Stimulated activated naive B cell treated with anti-CD40 and anti-IgM and Interleukin-4, amounts not matched to agents 10 μg/mL and 1 μg/mL and 100 μg/mL, for 72 hours (primary cell): ENCODE measurements at regions not wholly inside any gene's neighbourhood (a gene's known extent, or its start where the extent isn't known, plus 50 kb on each side); places are given as distances from the start of the nearest gene placed in this dataset.

Experiments
- ATAC-seq, 2 donors: fragments of 150-1000 bp; cut with Tn5 transposase; replicated peaks; 2 replicates each; pipeline ENCODE4 v1.10.0; 2021; ENCODE audit warnings: moderate library complexity in 1 of 2
- DNase-seq: peaks from one replicate; pipeline ENCODE4 v3.0.0; 2021
- H3K27ac Mint-ChIP-seq: one replicate; pipeline ENCODE4 v1.8.0; 2022; ENCODE audit warnings: mild to moderate bottlenecking, mixed read lengths
- H3K27me3 Mint-ChIP-seq, 2 donors: one replicate each; pipeline ENCODE4 v1.8.0; 2022; ENCODE audit warnings: mixed read lengths in 2 of 2
- H3K36me3 Mint-ChIP-seq, 2 donors: one replicate each; pipeline ENCODE4 v1.8.0; 2022; ENCODE audit warnings: mixed read lengths in 2 of 2, mild to moderate bottlenecking in 1 of 2
- H3K4me1 Mint-ChIP-seq, 2 donors: one replicate each; pipeline ENCODE4 v1.8.0; 2022; ENCODE audit warnings: mixed read lengths in 2 of 2, mild to moderate bottlenecking in 1 of 2
- H3K4me3 Mint-ChIP-seq, 2 donors: one replicate each; pipeline ENCODE4 v1.8.0; 2022; ENCODE audit warnings: mild to moderate bottlenecking in 2 of 2, mixed read lengths in 2 of 2, moderate library complexity in 1 of 2
- H3K9me3 Mint-ChIP-seq, 2 donors: one replicate each; pipeline ENCODE4 v1.8.0; 2022; ENCODE audit warnings: mixed read lengths in 2 of 2, mild to moderate bottlenecking in 1 of 2

GRCh38 chr5:125612181-125612721, 811.0 kb upstream of the GRAMD2B start:
- Mint-ChIP-seq H3K27ac (no peak overlapping the region), H3K4me3 (no peak overlapping the region), H3K4me1 (no peaks in the 10 kb centered on the region), H3K27me3 (peaks cover 0 to 16% of the 10 kb centered on the region in 2 donors), H3K9me3 (peaks cover 0 to 1% of the 10 kb centered on the region in 2 donors), H3K36me3 (no peaks in the 10 kb centered on the region)
- ATAC-seq (no peak), DNase-seq (no peak)

DNA sequence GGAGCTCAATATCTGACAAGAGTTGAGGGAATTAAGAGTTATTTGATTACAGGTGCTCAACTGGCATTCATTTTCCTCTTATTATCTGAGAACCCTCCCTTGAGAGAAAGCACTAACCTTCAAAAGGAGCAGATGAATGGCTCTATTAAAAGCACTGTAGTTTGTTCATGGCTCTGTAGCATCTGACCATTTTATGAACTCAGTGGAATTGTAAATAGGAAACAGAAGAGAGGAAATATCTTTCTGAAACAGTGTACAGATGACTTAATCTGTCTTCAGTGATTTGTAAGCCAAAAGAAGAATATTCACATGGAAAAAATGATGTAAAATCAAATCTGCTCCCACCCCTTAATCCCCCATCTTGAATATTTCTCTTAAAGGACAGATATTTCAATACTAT, 810.4 kb upstream of the GRAMD2B start:
- H3K4me1 Mint-ChIP-seq = no peaks in the 10 kb centered on the region
- H3K36me3 Mint-ChIP-seq = no peaks in the 10 kb centered on the region
- H3K27ac Mint-ChIP-seq = no peak overlapping the region
- H3K27me3 Mint-ChIP-seq = peaks cover 0 to 16% of the 10 kb centered on the region in 2 donors
- ATAC-seq (no peak), DNase-seq (no peak)
- peaks cover 0 to 1% of the 10 kb centered on the region in 2 donors for H3K9me3 Mint-ChIP-seq
- no peak overlapping the region for H3K4me3 Mint-ChIP-seq

- Mint-ChIP-seq H3K4me1 (no peaks in the 10 kb centered on the region), H3K9me3 (peaks cover 0 to 4% of the 10 kb centered on the region in 2 donors), H3K27ac (no peak overlapping the region), H3K36me3 (no peaks in the 10 kb centered on the region), H3K27me3 (peaks cover 0 to 3% of the 10 kb centered on the region in 2 donors), H3K4me3 (no peak overlapping the region)
- ATAC-seq (no peak), DNase-seq (no peak)
Measured at GRCh38 chr5:125630237-125630636, 793.0 kb upstream of the GRAMD2B start.

DNA sequence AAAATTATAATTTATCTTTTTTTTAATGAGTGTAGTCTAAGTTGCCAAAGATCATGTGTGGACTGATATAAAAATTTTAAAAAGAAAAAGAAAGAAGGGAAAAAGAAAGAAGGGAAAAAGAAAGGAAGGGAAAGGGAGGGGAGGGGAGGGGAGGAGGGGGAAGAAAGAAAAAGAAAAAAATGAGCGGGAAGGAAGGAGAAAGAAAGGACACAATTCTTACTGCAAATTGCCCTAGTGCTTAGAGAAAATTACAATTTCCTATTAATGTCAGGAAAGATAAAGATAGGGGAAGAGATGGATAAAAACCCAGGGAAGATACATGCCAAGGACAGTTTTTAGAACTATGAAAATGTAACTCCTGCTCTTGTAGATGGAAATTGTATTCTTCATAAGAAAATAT, 789.7 kb upstream of the GRAMD2B start:
- H3K27me3 Mint-ChIP-seq = peaks cover 0 to 3% of the 10 kb centered on the region in 2 donors
- H3K9me3 Mint-ChIP-seq = peaks cover 0 to 2% of the 10 kb centered on the region in 2 donors
- no peaks in the 10 kb centered on the region for H3K4me1 Mint-ChIP-seq
- H3K27ac Mint-ChIP-seq = no peak overlapping the region
- H3K36me3 Mint-ChIP-seq = no peaks in the 10 kb centered on the region
- H3K4me3 Mint-ChIP-seq = no peak overlapping the region
- DNase-seq (no peak), ATAC-seq (no peak)

GRCh38 chr5:125634216-125634835, 788.9 kb upstream of the GRAMD2B start:
- Mint-ChIP-seq H3K9me3 (peaks cover 0 to 2% of the 10 kb centered on the region in 2 donors), H3K27me3 (peaks cover 0 to 3% of the 10 kb centered on the region in 2 donors), H3K36me3 (no peaks in the 10 kb centered on the region), H3K4me3 (no peak overlapping the region), H3K27ac (no peak overlapping the region), H3K4me1 (no peaks in the 10 kb centered on the region)
- DNase-seq = no peak
- ATAC-seq = no peak

DNA sequence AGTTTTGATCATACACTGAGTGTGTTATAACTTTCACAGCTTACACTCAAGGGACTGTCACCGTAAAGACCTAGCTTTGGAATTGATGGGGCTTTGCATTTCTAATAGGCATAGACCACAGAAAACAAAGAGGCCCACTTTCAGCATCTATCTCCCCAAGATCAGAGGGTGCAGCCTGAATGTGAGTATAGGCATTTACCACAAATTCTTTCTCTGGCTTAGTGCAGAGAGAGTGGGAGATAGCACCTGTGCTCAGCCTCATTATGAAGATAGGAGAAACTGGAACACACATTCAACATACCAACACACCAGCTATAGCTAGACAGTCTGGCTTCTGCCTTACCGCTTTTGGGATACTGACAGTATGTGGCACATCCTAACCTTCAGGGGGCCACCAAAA, 783.4 kb upstream of the GRAMD2B start:
- no peaks in the 10 kb centered on the region for H3K4me1 Mint-ChIP-seq
- DNase-seq (no peak), ATAC-seq (no peak)
- H3K27me3 Mint-ChIP-seq = peaks cover 21 to 25% of the 10 kb centered on the region in 2 donors
- H3K36me3 Mint-ChIP-seq = peaks cover 5% of the 10 kb centered on the region in 2 donors
- no peak overlapping the region for H3K27ac Mint-ChIP-seq
- H3K4me3 Mint-ChIP-seq = no peak overlapping the region
- H3K9me3 Mint-ChIP-seq = peaks cover 27 to 32% of the 10 kb centered on the region in 2 donors

GRCh38 chr5:125652761-125653160, 770.4 kb upstream of the GRAMD2B start:
- Mint-ChIP-seq H3K4me1 (no peaks in the 10 kb centered on the region), H3K36me3 (no peaks in the 10 kb centered on the region), H3K4me3 (no peak overlapping the region), H3K9me3 (no peaks in the 10 kb centered on the region), H3K27ac (no peak overlapping the region), H3K27me3 (peaks cover 3 to 5% of the 10 kb centered on the region in 2 donors)
- no peak for DNase-seq
- ATAC-seq = no peak

DNA sequence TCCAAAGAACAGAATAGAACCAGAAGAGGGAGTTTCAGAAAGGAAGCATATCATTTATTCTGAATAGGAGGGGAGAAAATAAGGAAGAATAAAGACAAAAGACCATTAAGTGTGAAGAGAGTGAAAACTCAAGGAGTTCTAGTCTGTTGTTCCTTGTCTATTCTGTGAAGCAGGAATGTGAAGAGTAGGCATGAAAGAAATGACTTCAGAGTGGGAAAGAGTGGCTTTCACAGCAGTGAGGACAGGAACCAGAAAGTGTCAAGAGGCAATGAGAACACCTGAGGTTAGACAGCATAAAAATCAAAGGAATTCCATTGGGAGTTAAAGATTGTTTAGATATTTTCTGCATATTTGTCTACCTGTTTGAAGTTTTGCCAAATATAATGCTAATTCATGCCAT, 768.8 kb upstream of the GRAMD2B start:
- Mint-ChIP-seq H3K36me3 (no peaks in the 10 kb centered on the region), H3K4me1 (no peaks in the 10 kb centered on the region), H3K27me3 (peaks cover 3 to 10% of the 10 kb centered on the region in 2 donors), H3K27ac (no peak overlapping the region), H3K9me3 (no peaks in the 10 kb centered on the region), H3K4me3 (no peak overlapping the region)
- DNase-seq (no peak), ATAC-seq (no peak)

DNA sequence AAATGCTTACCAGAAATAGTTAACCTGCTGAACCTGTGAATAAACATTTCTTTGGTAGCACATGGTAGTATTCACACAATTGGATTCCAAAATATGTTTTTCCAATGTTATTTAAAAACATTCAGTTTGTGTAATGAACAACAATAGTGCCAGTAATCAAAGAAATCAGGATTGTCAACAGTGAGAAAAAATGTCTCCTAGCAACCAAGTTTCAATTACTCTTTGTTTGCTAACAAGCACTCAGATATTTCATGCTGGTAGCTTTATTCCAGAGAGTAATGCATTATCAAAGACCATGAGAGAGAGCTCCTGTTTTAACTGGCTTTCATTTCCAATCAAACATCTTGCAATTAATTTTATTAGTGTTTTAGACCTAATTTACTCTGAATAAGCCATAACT, 768.1 kb upstream of the GRAMD2B start:
- no peak overlapping the region for H3K27ac Mint-ChIP-seq
- H3K9me3 Mint-ChIP-seq = no peaks in the 10 kb centered on the region
- H3K36me3 Mint-ChIP-seq = no peaks in the 10 kb centered on the region
- no peaks in the 10 kb centered on the region for H3K4me1 Mint-ChIP-seq
- H3K4me3 Mint-ChIP-seq = no peak overlapping the region
- peaks cover 3 to 10% of the 10 kb centered on the region in 2 donors for H3K27me3 Mint-ChIP-seq
- ATAC-seq = no peak
- DNase-seq = no peak

- H3K4me1 Mint-ChIP-seq = no peaks in the 10 kb centered on the region
- no peak overlapping the region for H3K4me3 Mint-ChIP-seq
- H3K36me3 Mint-ChIP-seq = no peaks in the 10 kb centered on the region
- no peak for ATAC-seq
- H3K27me3 Mint-ChIP-seq = peaks cover 3 to 10% of the 10 kb centered on the region in 2 donors
- H3K9me3 Mint-ChIP-seq = no peaks in the 10 kb centered on the region
- no peak overlapping the region for H3K27ac Mint-ChIP-seq
- DNase-seq = no peak
Measured at GRCh38 chr5:125657936-125658335, 765.3 kb upstream of the GRAMD2B start.

GRCh38 chr5:125659316-125660023, 763.7 kb upstream of the GRAMD2B start:
- no peak overlapping the region for H3K27ac Mint-ChIP-seq
- H3K27me3 Mint-ChIP-seq = peaks cover 6 to 7% of the 10 kb centered on the region in 2 donors
- no peaks in the 10 kb centered on the region for H3K36me3 Mint-ChIP-seq
- H3K4me1 Mint-ChIP-seq = no peaks in the 10 kb centered on the region
- DNase-seq = no peak
- H3K9me3 Mint-ChIP-seq = no peaks in the 10 kb centered on the region
- no peak for ATAC-seq
- no peak overlapping the region for H3K4me3 Mint-ChIP-seq

DNA sequence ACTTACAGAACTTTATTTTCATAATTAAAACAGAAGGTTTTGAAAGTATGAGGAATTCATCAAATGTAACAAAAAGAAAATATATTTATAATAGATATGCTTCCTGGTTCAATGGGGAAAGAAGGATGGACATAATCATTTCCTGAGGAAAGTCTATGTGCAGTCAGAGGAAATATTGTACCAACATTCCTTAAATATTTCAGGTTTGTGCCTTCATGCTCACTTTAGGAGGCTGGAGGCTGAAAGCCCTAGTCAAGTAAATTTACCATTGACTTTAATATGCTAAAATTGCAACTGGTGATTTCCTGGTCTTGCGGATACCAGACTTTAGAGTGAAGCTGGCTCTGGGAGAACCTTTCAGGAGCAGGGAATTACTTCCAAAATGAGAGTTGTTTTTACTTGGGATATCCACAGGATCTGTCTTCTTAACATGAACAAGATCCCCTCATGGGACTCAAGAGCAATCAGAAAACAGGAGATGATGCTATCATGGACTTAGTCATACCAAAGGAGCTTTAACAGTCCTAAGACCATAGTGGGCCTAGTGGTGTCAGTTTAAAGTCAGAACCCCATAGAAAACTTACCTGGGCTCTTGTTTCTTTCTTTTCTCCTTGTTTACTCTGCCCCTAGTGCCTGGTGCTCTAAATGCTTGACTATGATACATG, 762.8 kb upstream of the GRAMD2B start:
- H3K27ac Mint-ChIP-seq = no peak overlapping the region
- H3K27me3 Mint-ChIP-seq = peaks cover 4 to 9% of the 10 kb centered on the region in 2 donors
- H3K9me3 Mint-ChIP-seq = no peaks in the 10 kb centered on the region
- no peak for DNase-seq
- H3K4me1 Mint-ChIP-seq = no peaks in the 10 kb centered on the region
- H3K36me3 Mint-ChIP-seq = no peaks in the 10 kb centered on the region
- no peak overlapping the region for H3K4me3 Mint-ChIP-seq
- ATAC-seq = no peak

GRCh38 chr5:125661584-125661983, 761.6 kb upstream of the GRAMD2B start:
- Mint-ChIP-seq H3K4me1 (no peaks in the 10 kb centered on the region), H3K4me3 (no peak overlapping the region), H3K27me3 (peaks cover 12 to 14% of the 10 kb centered on the region in 2 donors), H3K27ac (no peak overlapping the region), H3K36me3 (no peaks in the 10 kb centered on the region), H3K9me3 (no peaks in the 10 kb centered on the region)
- DNase-seq = no peak
- no peak for ATAC-seq

DNA sequence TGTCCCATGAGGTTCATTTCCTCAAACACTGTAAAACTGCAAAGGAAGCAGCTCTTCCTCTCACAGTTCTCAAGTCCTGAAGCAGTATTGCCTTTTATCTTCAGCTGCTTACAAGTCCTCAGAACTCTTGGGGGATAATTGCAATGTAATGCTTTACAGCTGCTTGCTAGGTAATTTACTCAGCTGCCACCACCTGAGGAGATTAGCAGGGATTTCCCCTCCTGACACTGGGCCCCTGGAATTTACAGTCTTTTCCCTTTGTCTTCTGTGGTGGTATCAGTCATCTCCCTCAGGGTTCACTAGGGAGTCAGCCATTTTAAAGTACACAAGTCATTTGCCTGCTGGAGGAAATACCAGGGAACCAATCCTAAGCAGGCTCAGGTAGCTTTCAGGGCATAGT, 754.3 kb upstream of the GRAMD2B start:
- Mint-ChIP-seq H3K27ac (no peak overlapping the region), H3K27me3 (peaks cover 19 to 20% of the 10 kb centered on the region in 2 donors), H3K4me1 (no peaks in the 10 kb centered on the region), H3K9me3 (peaks cover 0 to 2% of the 10 kb centered on the region in 2 donors), H3K4me3 (no peak overlapping the region), H3K36me3 (peaks cover 0 to 2% of the 10 kb centered on the region in 2 donors)
- no peak for ATAC-seq
- DNase-seq = no peak
